Endothelial cell of umbilical vein (primary cell): ENCODE measurements at regions not wholly inside any gene's neighbourhood (a gene's known extent, or its start where the extent isn't known, plus 50 kb on each side); places are given as distances from the start of the nearest gene placed in this dataset.

Source experiments
- BruUV-seq: library from RNA; stranded (reverse); fragments of 400-500 nt; replicated peaks from 2 replicates; lab custom pipeline; 2021; lab: Mats Ljungman, UMichigan
- CTCF ChIA-PET: fragments of 300-600, 350-600 bp; sonication (Branson Sonifier 250); formaldehyde crosslinking; loops from one replicate; lab custom pipeline; 2021; ENCODE audit warnings: antibody characterized with exemption, inconsistent platforms; lab: Charles Lee
- POLR2A ChIA-PET: fragments of 300-600, 350-600 bp; sonication (Branson Sonifier 250); formaldehyde crosslinking; loops from one replicate; lab custom pipeline; 2021; ENCODE audit warnings: antibody characterized with exemption, inconsistent platforms; lab: Charles Lee
- DNase-seq: peaks from one replicate; pipeline ENCODE4 v3.0.0-alpha.2; 2011; ENCODE audit warnings: low read depth, low spot score
- FAIRE-seq: peaks from 2 replicates; lab custom pipeline; 2011; peaks lifted over from hg19 to GRCh38; lab: Jason Lieb, UNC
- H2AFZ ChIP-seq: 2 replicates; pipeline ENCODE4 v1.6.0; 2012; ENCODE audit warnings: low read depth, low read length, control low read depth, inconsistent platforms
- H3K27ac ChIP-seq: 2 replicates; pipeline ENCODE4 v1.5.1; 2011; ENCODE audit warnings: low read depth, mild to moderate bottlenecking, control low read depth, low read length, moderate library complexity; ENCODE audit not compliant: insufficient read depth
- H3K27me3 ChIP-seq, 2 experiments: 2 replicates each; pipeline versions ENCODE4 v1.6.0 to v1.6.1; 2011; ENCODE audit warnings: low read length in 2 of 2, mixed read lengths in 1 of 2; ENCODE audit not compliant: control insufficient read depth in 2 of 2, insufficient read depth in 2 of 2
- H3K36me3 ChIP-seq, 2 experiments: 2 replicates in 1 of 2; 3 replicates in 1 of 2; pipeline ENCODE4 v1.5.1; 2011; ENCODE audit warnings: low read length in 2 of 2, mild to moderate bottlenecking in 1 of 2, moderate library complexity in 1 of 2; ENCODE audit not compliant: control insufficient read depth in 2 of 2, insufficient read depth in 2 of 2; ENCODE audit errors: extremely low read depth in 1 of 2
- H3K4me1 ChIP-seq: 3 replicates; pipeline ENCODE4 v1.5.1; 2011; ENCODE audit warnings: mild to moderate bottlenecking, low read length; ENCODE audit not compliant: control insufficient read depth, insufficient read depth; ENCODE audit errors: extremely low read depth
- H3K4me2 ChIP-seq: 2 replicates; pipeline ENCODE4 v1.6.1; 2011; ENCODE audit warnings: low read length, control low read depth, mixed read lengths; ENCODE audit not compliant: insufficient read depth
- H3K4me3 ChIP-seq, 3 experiments: fragments of 200-600 bp in 1 of 3; sonication (generic), shearing (Covaris generic) in 1 of 3; replicated peaks in 1 of 3; 2 replicates each; pipeline ENCODE4 v1.5.1; 2011 to 2016; ENCODE audit warnings: control low read depth in 3 of 3, low read length in 3 of 3, mild to moderate bottlenecking in 2 of 3, inconsistent platforms in 1 of 3, low read depth in 1 of 3, moderate library complexity in 1 of 3; ENCODE audit not compliant: insufficient read depth in 1 of 3
- H3K79me2 ChIP-seq: 2 replicates; pipeline ENCODE4 v1.6.0; 2012; ENCODE audit warnings: low read length, inconsistent platforms; ENCODE audit not compliant: control insufficient read depth, insufficient read depth
- H3K9ac ChIP-seq: replicated peaks from 2 replicates; pipeline ENCODE3; 2011; ENCODE audit warnings: low read length, control low read depth; ENCODE audit not compliant: insufficient read depth; ENCODE audit errors: extremely low read depth
- H3K9me1 ChIP-seq: replicated peaks from 3 replicates; pipeline ENCODE4 v1.6.0; 2011; ENCODE audit warnings: mild to moderate bottlenecking, low read length; ENCODE audit not compliant: control insufficient read depth, insufficient read depth; ENCODE audit errors: extremely low read depth
- H3K9me3 ChIP-seq: replicated peaks from 2 replicates; pipeline ENCODE4 v1.5.1; 2012; ENCODE audit warnings: low read length, inconsistent platforms; ENCODE audit not compliant: control insufficient read depth, insufficient read depth
- H4K20me1 ChIP-seq: replicated peaks from 2 replicates; pipeline ENCODE3; 2011; ENCODE audit warnings: mild to moderate bottlenecking, low read length; ENCODE audit not compliant: control insufficient read depth, insufficient read depth; ENCODE audit errors: extremely low read depth
- CTCF ChIP-seq, 2 donors: IDR thresholded peaks; 1 replicate in 1 of 2; 2 replicates in 1 of 2; pipeline ENCODE4 v1.5.1; 2011; ENCODE audit warnings: low read length in 2 of 2, mild to moderate bottlenecking in 2 of 2, moderate library complexity in 2 of 2, control low read depth in 1 of 2, inconsistent platforms in 1 of 2, low read depth in 1 of 2; ENCODE audit not compliant: insufficient read depth in 1 of 2; ENCODE audit errors: extremely low read depth in 1 of 2
- EZH2 ChIP-seq: IDR thresholded peaks from 2 replicates; pipeline ENCODE4 v1.6.1; 2012; ENCODE audit warnings: borderline replicate concordance, low read depth, mild to moderate bottlenecking, moderate library complexity, low read length, inconsistent platforms; ENCODE audit not compliant: severe bottlenecking
- FOS ChIP-seq: IDR thresholded peaks from 2 replicates; pipeline ENCODE4 v1.6.1; 2011; ENCODE audit warnings: mild to moderate bottlenecking, low read length, moderate library complexity, borderline replicate concordance; ENCODE audit not compliant: insufficient read depth
- GATA2 ChIP-seq: IDR thresholded peaks from 2 replicates; pipeline ENCODE4 v1.7.0; 2011; ENCODE audit warnings: low read depth, mild to moderate bottlenecking, moderate library complexity, mixed read lengths, low read length; ENCODE audit not compliant: insufficient read length, insufficient read depth
- JUN ChIP-seq: IDR thresholded peaks from 2 replicates; pipeline ENCODE4 v1.6.1; 2011; ENCODE audit warnings: borderline replicate concordance, low read depth; ENCODE audit not compliant: insufficient read length, insufficient read depth
- MYC ChIP-seq: IDR thresholded peaks from one replicate; pipeline ENCODE4 v1.6.1; 2011; ENCODE audit warnings: mild to moderate bottlenecking, low read depth, low read length
- POLR2A ChIP-seq: IDR thresholded peaks from 2 replicates; pipeline ENCODE4 v1.6.1; 2012; ENCODE audit warnings: low read depth, mild to moderate bottlenecking, control low read depth, low read length
- POLR2AphosphoS5 ChIP-seq: IDR thresholded peaks from 2 replicates; pipeline ENCODE4 v1.6.1; 2012; ENCODE audit warnings: low read depth, mild to moderate bottlenecking, control low read depth, low read length, moderate library complexity; ENCODE audit not compliant: insufficient read depth
- dilution Hi-C: fragments of 300-500 bp; cut with MboI; formaldehyde crosslinking; loops from one replicate; pipeline ENCODE4 v1.15.0; 2019; ENCODE audit warnings: low sequenced_read_pairs; ENCODE audit not compliant: extremely low pct_ligation_motif_present
- intact Hi-C: fragments of 100-400 bp; cut with micrococcal nuclease; formaldehyde crosslinking; loops from one replicate; pipeline ENCODE4 v1.10.0; 2022
- TF ChIP-seq, protein P1 (sequence below): IDR thresholded peaks from 2 replicates; pipeline ENCODE4 v1.6.1; 2011; ENCODE audit not compliant: insufficient read depth, insufficient read length

DNA sequence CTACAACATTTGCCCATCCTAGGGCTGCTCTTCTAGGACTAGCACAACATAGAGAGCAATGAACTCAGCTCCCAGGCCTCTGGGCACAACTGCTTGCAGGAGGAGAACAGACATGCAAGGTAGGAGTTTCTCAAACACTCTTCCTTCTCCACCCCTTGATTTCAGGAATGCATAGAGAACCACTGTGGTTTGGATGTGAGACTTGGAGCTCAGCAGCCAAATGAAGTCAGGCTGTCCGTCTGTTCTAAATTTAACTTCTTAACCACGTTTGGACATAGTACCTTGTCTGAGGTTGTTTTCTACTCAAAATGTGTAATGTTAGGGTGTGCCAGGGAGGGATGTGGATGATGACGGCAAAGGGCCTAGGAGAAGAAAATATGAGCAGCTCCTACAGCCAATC lies 515.1 kb upstream of the TNC start:
- no peak for TF ChIP-seq GATA2
- no peak for TF ChIP-seq JUN
- TF ChIP-seq, protein P1, sequence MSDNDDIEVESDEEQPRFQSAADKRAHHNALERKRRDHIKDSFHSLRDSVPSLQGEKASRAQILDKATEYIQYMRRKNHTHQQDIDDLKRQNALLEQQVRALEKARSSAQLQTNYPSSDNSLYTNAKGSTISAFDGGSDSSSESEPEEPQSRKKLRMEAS, result no peak
- TF ChIP-seq EZH2, result no peak
- TF ChIP-seq POLR2AphosphoS5, result no peak
- TF ChIP-seq POLR2A, result no peak
- no peak for TF ChIP-seq MYC
- no peak for TF ChIP-seq FOS
- no peak for TF ChIP-seq CTCF (IDR thresholded peaks at IDR 0.05; ENCODE audit: extremely low read depth in 1 of 2, insufficient read depth in 1 of 2, low read depth in 1 of 2, low read length in 2 of 2)
- no peaks in the 10 kb centered on the region for H3K4me1 ChIP-seq
- no peak overlapping the region for H3K27ac ChIP-seq
- no TSS peak for BruUV-seq
- no peak overlapping the region for H2AFZ ChIP-seq
- no peaks in the 10 kb centered on the region for H3K36me3 ChIP-seq
- CTCF ChIA-PET, result no interaction called here
- no peaks in the 10 kb centered on the region for H3K9me1 ChIP-seq
- FAIRE-seq (no peak), DNase-seq (no peak)
- H3K4me2 ChIP-seq, result no peak overlapping the region
- H3K9ac ChIP-seq, result no peak overlapping the region
- H3K9me3 ChIP-seq, result peaks cover 2% of the 10 kb centered on the region
- dilution Hi-C loops (no loop called here), intact Hi-C loops (no loop called here)
- H3K27me3 ChIP-seq, result no peaks in the 10 kb centered on the region
- H3K4me3 ChIP-seq, result no peak overlapping the region
- H4K20me1 ChIP-seq, result no peaks in the 10 kb centered on the region
- POLR2A ChIA-PET, result no interaction called here
- H3K79me2 ChIP-seq, result no peaks in the 10 kb centered on the region
